Activated effector memory CD4-positive, alpha-beta T cell treated with anti-CD3 and anti-CD28 coated beads, Interleukin-2, amount 50 U/mL, for 16 hours (primary cell): ENCODE measurements at regions not wholly inside any gene's neighbourhood (a gene's known extent, or its start where the extent isn't known, plus 50 kb on each side); places are given as distances from the start of the nearest gene placed in this dataset.

Source experiments
- DNase-seq: peaks from one replicate; pipeline ENCODE4 v3.0.0-alpha.2; 2020

GRCh38 chr4:155616117-155616516 is 50.5 kb upstream of the GUCY1A1 start:
- no peak for DNase-seq

- DNase-seq: no peak
Measured at GRCh38 chr4:155615081-155615887, 51.4 kb upstream of the GUCY1A1 start.

GRCh38 chr4:155614111-155614762 is 52.4 kb upstream of the GUCY1A1 start:
- DNase-seq: no peak

GRCh38 chr4:155612074-155612473 is 54.6 kb upstream of the GUCY1A1 start:
- no peak for DNase-seq

- no peak for DNase-seq
Measured at GRCh38 chr4:155611501-155611900, 55.1 kb upstream of the GUCY1A1 start.

GRCh38 chr4:155610143-155610542 is 56.5 kb upstream of the GUCY1A1 start:
- no peak for DNase-seq

GRCh38 chr4:155609455-155610059 is 57.1 kb upstream of the GUCY1A1 start:
- no peak for DNase-seq

GRCh38 chr4:155608225-155608885 is 58.3 kb upstream of the GUCY1A1 start:
- no peak for DNase-seq

- no peak for DNase-seq
Measured at GRCh38 chr4:155607481-155607880, 59.2 kb upstream of the GUCY1A1 start.

GRCh38 chr4:155604718-155605626 is 61.7 kb upstream of the GUCY1A1 start:
- DNase-seq: no peak

GRCh38 chr4:155603360-155603891 is 63.2 kb upstream of the GUCY1A1 start:
- DNase-seq: no peak

- no peak for DNase-seq
Measured at GRCh38 chr4:155602351-155603140, 64.1 kb upstream of the GUCY1A1 start.

GRCh38 chr4:155600244-155600643 is 66.4 kb upstream of the GUCY1A1 start:
- no peak for DNase-seq

- no peak for DNase-seq
Measured at GRCh38 chr4:155599596-155599995, 67.1 kb upstream of the GUCY1A1 start.

- no peak for DNase-seq
Measured at GRCh38 chr4:155599085-155599484, 67.6 kb upstream of the GUCY1A1 start.

GRCh38 chr4:155597933-155598451 is 68.7 kb upstream of the GUCY1A1 start:
- DNase-seq: no peak

GRCh38 chr4:155597281-155597680 is 69.4 kb upstream of the GUCY1A1 start:
- DNase-seq: no peak

- DNase-seq: no peak
Measured at GRCh38 chr4:155593793-155594192, 72.9 kb upstream of the GUCY1A1 start.

- no peak for DNase-seq
Measured at GRCh38 chr4:155592938-155593297, 73.7 kb upstream of the GUCY1A1 start.

GRCh38 chr4:155592179-155592937 is 74.3 kb upstream of the GUCY1A1 start:
- no peak for DNase-seq
